Activated B cell treated with CpG ODN at 0.5 μM for 24 hours (primary cell): ENCODE measurements at regions not wholly inside any gene's neighbourhood (a gene's known extent, or its start where the extent isn't known, plus 50 kb on each side); places are given as distances from the start of the nearest gene placed in this dataset.

ENCODE experiments used
- ATAC-seq: fragments of 200-7000 bp; cut with Tn5 transposase; one replicate; pipeline ENCODE4 v1.10.0; 2021; ENCODE audit warnings: low read depth, mild to moderate bottlenecking, moderate library complexity
- CTCF ChIA-PET: fragments of 350-600 bp; sonication (Branson Sonifier 250); formaldehyde crosslinking; loops from one replicate; lab custom pipeline; 2021; ENCODE audit warnings: antibody characterized with exemption; lab: Charles Lee
- POLR2A ChIA-PET: fragments of 350-600 bp; sonication (Branson Sonifier 250); formaldehyde crosslinking; loops from one replicate; lab custom pipeline; 2021; ENCODE audit warnings: antibody characterized with exemption; lab: Charles Lee
- DNase-seq: peaks from one replicate; pipeline ENCODE4 v3.0.0; 2022
- H3K27ac Mint-ChIP-seq: one replicate; pipeline ENCODE4 v1.8.0; 2020; ENCODE audit warnings: mixed read lengths
- H3K27me3 Mint-ChIP-seq: one replicate; pipeline ENCODE4 v1.8.0; 2021; ENCODE audit warnings: mixed read lengths
- H3K36me3 Mint-ChIP-seq: one replicate; pipeline ENCODE4 v1.8.0; 2021; ENCODE audit warnings: low read depth, mixed read lengths
- H3K4me1 Mint-ChIP-seq: one replicate; pipeline ENCODE4 v1.8.0; 2021; ENCODE audit warnings: mixed read lengths
- H3K4me3 Mint-ChIP-seq: one replicate; pipeline ENCODE4 v1.8.0; 2020; ENCODE audit warnings: mild to moderate bottlenecking, mixed read lengths
- H3K9me3 Mint-ChIP-seq: one replicate; pipeline ENCODE4 v1.8.0; 2020; ENCODE audit warnings: mixed read lengths
- CTCF ChIP-seq: fragments of 200-600 bp; IDR thresholded peaks from one replicate; pipeline ENCODE4 v1.8.0; 2022; ENCODE audit warnings: antibody characterized with exemption, mild to moderate bottlenecking
- intact Hi-C: fragments of 100-400 bp; cut with micrococcal nuclease; formaldehyde crosslinking; loops from one replicate; pipeline ENCODE4 v1.15.1; 2024

GRCh38 chr12:71333418-71333817, 106.2 kb upstream of the LGR5 start:
- no peak for TF ChIP-seq CTCF
- intact Hi-C loops, result no loop called here
- ChIA-PET CTCF (no interaction called here), POLR2A (no interaction called here)
- H3K27ac Mint-ChIP-seq, result no peak overlapping the region
- DNase-seq, result no peak
- H3K27me3 Mint-ChIP-seq, result peaks cover 3% of the 10 kb centered on the region
- ATAC-seq, result no peak
- no peaks in the 10 kb centered on the region for H3K4me1 Mint-ChIP-seq
- no peak overlapping the region for H3K4me3 Mint-ChIP-seq
- peaks cover 2% of the 10 kb centered on the region for H3K9me3 Mint-ChIP-seq
- no peaks in the 10 kb centered on the region for H3K36me3 Mint-ChIP-seq

GRCh38 chr12:71329956-71330355, 109.6 kb upstream of the LGR5 start:
- Mint-ChIP-seq H3K36me3 (no peaks in the 10 kb centered on the region), H3K4me3 (no peak overlapping the region), H3K27me3 (no peaks in the 10 kb centered on the region), H3K9me3 (no peaks in the 10 kb centered on the region), H3K4me1 (no peaks in the 10 kb centered on the region), H3K27ac (no peak overlapping the region)
- ChIA-PET POLR2A (no interaction called here), CTCF (no interaction called here)
- TF ChIP-seq CTCF, result no peak
- DNase-seq, result no peak
- no peak for ATAC-seq
- intact Hi-C loops, result no loop called here

- ChIA-PET CTCF (no interaction called here), POLR2A (no interaction called here)
- Mint-ChIP-seq H3K4me3 (no peak overlapping the region), H3K27me3 (no peaks in the 10 kb centered on the region), H3K4me1 (no peaks in the 10 kb centered on the region), H3K36me3 (no peaks in the 10 kb centered on the region), H3K27ac (no peak overlapping the region), H3K9me3 (peaks cover 21% of the 10 kb centered on the region)
- ATAC-seq (no peak), DNase-seq (no peak)
- intact Hi-C loops, result no loop called here
- no peak for TF ChIP-seq CTCF
These were observed 118.1 kb upstream of the LGR5 start for GRCh38 chr12:71321531-71321930.

- ATAC-seq, result no peak
- Mint-ChIP-seq H3K27ac (no peak overlapping the region), H3K4me1 (no peaks in the 10 kb centered on the region), H3K27me3 (no peaks in the 10 kb centered on the region), H3K36me3 (no peaks in the 10 kb centered on the region), H3K9me3 (peaks cover 21% of the 10 kb centered on the region), H3K4me3 (no peak overlapping the region)
- DNase-seq, result no peak
- TF ChIP-seq CTCF, result no peak
- intact Hi-C loops, result no loop called here
- CTCF ChIA-PET, result no interaction called here
- POLR2A ChIA-PET, result no interaction called here
These were observed 118.5 kb upstream of the LGR5 start for GRCh38 chr12:71321130-71321529.

- Mint-ChIP-seq H3K36me3 (no peaks in the 10 kb centered on the region), H3K4me3 (no peak overlapping the region), H3K9me3 (peaks cover 9% of the 10 kb centered on the region), H3K27me3 (no peaks in the 10 kb centered on the region), H3K27ac (no peak overlapping the region), H3K4me1 (no peaks in the 10 kb centered on the region)
- intact Hi-C loops, result no loop called here
- ChIA-PET CTCF (no interaction called here), POLR2A (no interaction called here)
- DNase-seq (no peak), ATAC-seq (no peak)
- TF ChIP-seq CTCF, result no peak
These were observed 124.1 kb upstream of the LGR5 start for GRCh38 chr12:71315328-71315985.
